Gastrocnemius medialis (tissue), 4 donors: ENCODE measurements at regions not wholly inside any gene's neighbourhood (a gene's known extent, or its start where the extent isn't known, plus 50 kb on each side); places are given as distances from the start of the nearest gene placed in this dataset.

Source experiments
- CTCF ChIP-seq, 5 experiments: fragments of 450-650 bp in 3 of 5; fragments of 200-600 bp in 2 of 5; sonication (generic) in 2 of 5; IDR thresholded peaks in 4 of 5; conservative IDR thresholded peaks in 1 of 5; 1 replicate in 4 of 5; 2 replicates in 1 of 5; pipeline ENCODE4 v1.5.1; 2016 to 2019; ENCODE audit warnings: antibody characterized with exemption in 5 of 5, mild to moderate bottlenecking in 3 of 5, moderate library complexity in 3 of 5
- POLR2A ChIP-seq, 2 donors: fragments of 450-650 bp; IDR thresholded peaks; one replicate each; pipeline ENCODE4 v1.6.1; 2017; ENCODE audit warnings: antibody characterized with exemption in 2 of 2, mild to moderate bottlenecking in 2 of 2, moderate library complexity in 2 of 2

DNA sequence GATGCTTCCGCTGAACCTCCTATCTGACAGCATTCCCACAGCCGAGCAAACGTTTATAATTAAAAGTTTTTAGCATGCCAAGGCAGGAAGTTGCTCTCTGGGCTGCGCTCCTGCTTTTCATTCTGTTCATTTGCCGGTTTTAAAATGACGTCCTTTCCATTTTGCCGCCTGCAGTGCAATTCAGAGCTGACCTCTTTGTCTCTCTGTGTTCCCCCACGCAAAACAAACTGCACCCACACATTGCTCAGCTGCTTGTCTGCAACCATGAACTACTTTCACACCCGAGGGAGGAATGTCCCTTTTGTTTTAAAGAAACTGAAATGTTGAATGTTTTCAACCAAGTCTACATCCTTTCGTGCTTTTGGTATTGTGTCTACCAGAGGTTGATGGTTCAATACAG is 416.5 kb downstream of the EFNB2 start:
- TF ChIP-seq CTCF (IDR thresholded peaks at IDR 0.05 in 4 of 5, conservative IDR thresholded peaks at IDR 0.05 in 1 of 5): no peak
- TF ChIP-seq POLR2A (IDR thresholded peaks at IDR 0.05): no peak
